ENCODE measurements at regions not wholly inside any gene's neighbourhood (a gene's known extent, or its start where the extent isn't known, plus 50 kb on each side); places are given as distances from the start of the nearest gene placed in this dataset.

GRCh38 chr9:129509533-129509928, 111.4 kb downstream of the C9orf50 start:
- Histone ChIP-seq H3K36me3 (peaks cover 0 to 15% (median 15%) of the 10 kb centered on the region in 3 donors), H3K4me1 (no peaks in the 10 kb centered on the region), H3K27me3 (no peaks in the 10 kb centered on the region), H3K27ac (no peak overlapping the region), H3K4me3 (no peak overlapping the region), H3K9me3 (peaks cover 0 to 22% (median 15%) of the 10 kb centered on the region in 3 donors)
- intact Hi-C loops (cut with DNase I; ENCODE audit: low total_unique reads) = loop anchor here (5.0 kb wide), 1 partner anchor 38 kb away; no protein-coding TSS in a partner anchor
- no peak for DNase-seq
- no peak for TF ChIP-seq CTCF (IDR thresholded peaks at IDR 0.05)

- H3K4me1 ChIP-seq = peaks cover 0 to 3% (median 2%) of the 10 kb centered on the region in 4 donors
- intact Hi-C loops (cut with DNase I; ENCODE audit: low total_unique reads) = loop anchor here (5.0 kb wide), 1 partner anchor 39 kb away; no protein-coding TSS in a partner anchor
These were observed 113.1 kb downstream of the C9orf50 start for GRCh38 chr9:129507805-129508204.

GRCh38 chr9:129506892-129507291, 114.0 kb downstream of the C9orf50 start:
- Histone ChIP-seq H3K36me3 (peaks cover 9 to 32% (median 31%) of the 10 kb centered on the region in 3 donors), H3K27me3 (no peaks in the 10 kb centered on the region), H3K4me3 (no peak overlapping the region), H3K4me1 (peaks cover 0 to 5% (median 2%) of the 10 kb centered on the region in 4 donors), H3K9me3 (peaks cover 0 to 10% (median 0%) of the 10 kb centered on the region in 3 donors), H3K27ac (peak overlapping the region in 1 of 2 donors; percentile 3)
- TF ChIP-seq CTCF (IDR thresholded peaks at IDR 0.05) = no peak
- no peak for DNase-seq
- intact Hi-C loops (cut with DNase I; ENCODE audit: low total_unique reads) = loop anchor here (5.0 kb wide), 1 partner anchor 40 kb away; no protein-coding TSS in a partner anchor

More at GRCh38 chr9:129507805-129508204, 113.1 kb downstream of the C9orf50 start:
- DNase-seq = no peak
- Histone ChIP-seq H3K9me3 (peaks cover 0 to 10% (median 0%) of the 10 kb centered on the region in 3 donors), H3K27me3 (no peaks in the 10 kb centered on the region), H3K36me3 (peaks cover 9 to 32% (median 31%) of the 10 kb centered on the region in 3 donors), H3K4me3 (no peak overlapping the region), H3K27ac (no peak overlapping the region)
- no peak for TF ChIP-seq CTCF (IDR thresholded peaks at IDR 0.05)

- intact Hi-C loops (cut with DNase I; ENCODE audit: low total_unique reads) = loop anchor here (5.0 kb wide), 1 partner anchor 41 kb away; no protein-coding TSS in a partner anchor
These were observed 114.9 kb downstream of the C9orf50 start for GRCh38 chr9:129506041-129506440.

GRCh38 chr9:129505270-129505902, 115.5 kb downstream of the C9orf50 start:
- peaks cover 9 to 32% (median 31%) of the 10 kb centered on the region in 3 donors for H3K36me3 ChIP-seq
- H3K27me3 ChIP-seq = no peaks in the 10 kb centered on the region
- H3K9me3 ChIP-seq = peaks cover 0 to 9% (median 0%) of the 10 kb centered on the region in 3 donors
- no peak overlapping the region for H3K27ac ChIP-seq
- no peak overlapping the region for H3K4me3 ChIP-seq
- TF ChIP-seq CTCF (IDR thresholded peaks at IDR 0.05) = no peak
- no peak for DNase-seq
- intact Hi-C loops (cut with DNase I; ENCODE audit: low total_unique reads) = loop anchor here (5.0 kb wide), 1 partner anchor 42 kb away; no protein-coding TSS in a partner anchor
- H3K4me1 ChIP-seq = peaks cover 4 to 16% (median 8%) of the 10 kb centered on the region in 4 donors

More at GRCh38 chr9:129506041-129506440, 114.9 kb downstream of the C9orf50 start:
- Histone ChIP-seq H3K4me1 (peaks cover 0 to 10% (median 2%) of the 10 kb centered on the region in 4 donors), H3K27ac (no peak overlapping the region), H3K27me3 (no peaks in the 10 kb centered on the region), H3K4me3 (no peak overlapping the region), H3K9me3 (peaks cover 0 to 10% (median 0%) of the 10 kb centered on the region in 3 donors), H3K36me3 (peaks cover 9 to 32% (median 31%) of the 10 kb centered on the region in 3 donors)
- TF ChIP-seq CTCF (IDR thresholded peaks at IDR 0.05) = no peak
- no peak for DNase-seq

All from tibial artery (tissue), 4 donors.